SH-SY5Y (cell line): ENCODE measurements at regions not wholly inside any gene's neighbourhood (a gene's known extent, or its start where the extent isn't known, plus 50 kb on each side); places are given as distances from the start of the nearest gene placed in this dataset.
A peak's percentile ranks its signal among the peaks of the same experiment; 100 is the strongest.

Experiments used
- GATA2 ChIP-seq: IDR thresholded peaks from 2 replicates; pipeline ENCODE4 v1.6.1; 2011; ENCODE audit warnings: mild to moderate bottlenecking, low read depth, low read length
- GATA3 ChIP-seq: IDR thresholded peaks from 2 replicates; pipeline ENCODE4 v1.6.1; 2011; ENCODE audit warnings: low read depth, mild to moderate bottlenecking, low read length, moderate library complexity

DNA sequence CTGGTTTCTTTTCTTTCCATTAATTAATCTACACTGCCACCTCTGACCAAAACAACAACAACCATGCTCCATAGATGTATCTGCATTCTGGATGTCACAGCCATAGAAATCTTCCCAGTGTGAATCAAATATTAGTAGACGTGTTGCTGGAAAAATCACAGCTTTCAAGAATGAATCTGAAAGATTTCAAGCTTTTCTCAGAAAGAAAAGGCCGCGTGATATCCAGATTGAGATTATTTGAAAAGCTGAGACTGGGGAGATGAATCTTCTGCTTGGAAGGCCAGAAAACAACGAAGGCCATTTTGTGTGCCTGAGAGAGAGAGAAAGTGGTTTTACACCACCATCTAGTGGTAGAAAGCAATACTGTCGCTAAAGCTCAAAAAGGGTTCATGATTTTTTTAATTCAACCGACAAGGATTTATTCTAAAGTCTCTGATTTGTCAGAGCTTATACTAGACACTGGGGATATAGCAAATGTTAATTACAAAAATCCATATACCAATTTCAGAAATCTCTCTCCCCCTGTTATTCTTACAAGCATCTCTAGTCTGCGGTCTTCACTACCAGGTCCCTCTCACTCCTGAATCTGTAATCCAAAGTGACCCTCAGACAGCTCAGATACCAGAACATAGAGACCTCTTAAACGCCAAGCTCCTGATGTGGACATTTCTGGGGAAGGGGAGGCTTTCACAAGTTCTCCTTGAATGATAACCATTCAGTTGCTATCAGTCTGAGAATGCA lies 87.5 kb upstream of the SGIP1 start:
- TF ChIP-seq GATA3 (no peak), GATA2 (no peak)

DNA sequence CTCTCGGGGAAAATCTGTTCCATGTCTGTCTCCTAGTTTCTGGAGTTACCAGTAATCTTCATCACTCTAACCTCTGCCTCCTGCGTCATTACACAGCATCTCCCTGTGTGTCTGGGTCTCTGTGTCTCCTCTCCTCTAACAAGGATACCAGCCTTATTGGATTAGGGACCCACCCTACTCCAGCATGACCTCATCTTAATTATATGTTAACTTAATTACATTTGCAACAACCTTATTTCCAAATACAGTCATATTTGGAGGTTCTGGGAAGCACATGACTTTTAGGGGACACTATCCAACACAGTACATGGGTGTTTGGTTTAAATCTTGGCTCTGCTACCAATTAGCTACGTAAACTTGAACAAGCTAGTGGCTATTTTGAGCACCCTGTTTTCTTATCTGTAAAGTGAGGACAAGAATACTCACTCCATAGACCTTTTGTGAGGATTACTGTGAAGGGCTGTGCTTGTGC lies 83.9 kb upstream of the SGIP1 start:
- TF ChIP-seq GATA2 (no peak), GATA3 (no peak)

DNA sequence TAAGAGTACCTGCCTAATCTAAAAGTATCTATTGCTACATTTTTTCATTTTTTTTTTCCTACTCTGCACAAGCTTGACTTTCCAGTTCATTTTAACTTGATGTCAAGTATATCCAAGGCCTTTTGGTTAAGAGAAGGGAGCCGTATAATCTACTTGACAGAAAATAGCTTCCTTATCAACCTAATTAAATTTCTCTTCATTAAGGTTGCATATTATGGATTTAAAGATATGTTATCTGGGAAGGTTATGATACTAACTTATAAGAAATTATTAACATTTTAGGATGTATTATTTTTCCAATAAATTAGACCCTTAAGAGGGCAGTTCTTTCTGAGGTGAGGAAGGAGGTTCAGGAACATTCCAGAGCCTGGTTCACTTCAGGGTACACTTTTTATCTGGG lies 83.1 kb upstream of the SGIP1 start:
- TF ChIP-seq GATA2 (no peak), GATA3 (peak; percentile 2; the same call in 1 of the 2 replicates)

DNA sequence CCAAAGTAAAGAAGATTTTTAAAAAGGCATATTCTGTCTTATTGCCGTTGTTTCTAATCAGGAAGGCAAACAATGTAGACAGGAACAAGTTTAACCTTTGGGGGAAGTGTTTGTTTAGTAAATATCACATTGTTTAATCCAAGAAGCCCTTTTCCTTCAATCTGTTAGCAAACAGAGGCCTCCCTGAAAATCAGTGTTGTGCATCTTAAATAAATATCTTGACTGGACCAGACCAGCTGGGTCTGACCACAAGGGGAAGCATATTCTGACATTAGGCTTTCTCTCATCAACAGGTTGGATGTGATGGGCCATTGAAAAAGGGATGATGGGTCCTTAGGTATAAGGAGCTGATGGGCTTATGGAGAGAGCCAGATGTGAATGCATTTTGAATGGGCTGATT lies 81.8 kb upstream of the SGIP1 start:
- no peak for TF ChIP-seq GATA2
- TF ChIP-seq GATA3, result no peak

DNA sequence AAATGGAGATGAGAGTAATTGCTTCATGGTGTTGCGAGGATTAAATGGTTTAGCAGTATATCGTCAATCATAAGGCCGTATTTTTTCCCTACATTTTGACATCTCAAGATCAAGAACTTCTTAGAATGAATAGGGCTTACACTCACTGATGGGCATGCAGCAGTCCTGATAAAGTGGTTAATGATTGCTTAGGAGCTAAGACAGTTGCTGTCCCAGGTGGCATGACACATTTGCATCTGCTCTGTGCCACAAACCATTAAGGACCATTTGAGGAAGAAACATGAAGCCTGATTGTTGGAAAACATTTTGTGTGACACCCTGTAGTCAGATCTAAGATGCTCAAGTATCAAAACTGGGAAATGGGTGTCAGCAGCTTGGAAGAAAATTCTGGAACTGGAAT lies 81.0 kb upstream of the SGIP1 start:
- TF ChIP-seq GATA2 (no peak), GATA3 (no peak)

DNA sequence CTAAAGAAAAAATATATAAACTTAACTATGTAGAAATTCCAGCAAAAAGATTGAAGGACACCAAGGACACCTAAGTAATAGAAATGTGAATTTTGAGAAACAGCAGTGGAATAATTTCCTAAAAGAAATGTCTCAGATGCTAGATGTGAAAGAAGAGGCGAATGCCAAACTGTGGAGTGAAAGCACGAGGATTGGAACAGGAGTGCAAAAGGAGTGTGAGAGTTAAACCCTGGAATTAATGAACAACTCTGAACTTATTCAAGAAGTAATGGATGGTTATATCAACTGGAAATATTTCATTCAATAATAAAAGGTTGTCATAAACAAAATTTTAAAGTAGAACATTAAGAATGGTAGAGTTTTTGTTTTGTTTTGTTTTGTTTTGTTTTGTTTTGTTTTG lies 78.5 kb upstream of the SGIP1 start:
- no peak for TF ChIP-seq GATA2
- no peak for TF ChIP-seq GATA3

DNA sequence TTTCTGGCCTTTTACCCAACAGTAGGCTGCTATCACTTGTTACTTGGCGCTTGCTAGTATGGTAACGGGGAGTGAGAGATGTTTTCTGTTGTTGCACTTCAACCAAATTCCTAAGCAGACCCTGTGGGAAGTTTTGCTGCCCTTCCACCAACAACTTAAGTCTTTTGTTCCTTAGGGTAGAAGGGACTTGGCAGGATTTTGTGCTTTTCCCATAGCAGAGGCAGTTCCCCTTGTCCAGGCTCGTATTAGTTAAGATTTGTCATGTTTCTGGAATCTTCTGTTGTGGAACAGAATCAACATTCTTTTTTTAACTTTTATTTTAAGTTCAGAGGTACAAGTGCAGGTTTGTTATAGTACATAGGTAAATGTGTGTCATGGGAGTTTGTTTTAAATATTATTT lies 73.2 kb upstream of the SGIP1 start:
- TF ChIP-seq GATA2 (no peak), GATA3 (no peak)

DNA sequence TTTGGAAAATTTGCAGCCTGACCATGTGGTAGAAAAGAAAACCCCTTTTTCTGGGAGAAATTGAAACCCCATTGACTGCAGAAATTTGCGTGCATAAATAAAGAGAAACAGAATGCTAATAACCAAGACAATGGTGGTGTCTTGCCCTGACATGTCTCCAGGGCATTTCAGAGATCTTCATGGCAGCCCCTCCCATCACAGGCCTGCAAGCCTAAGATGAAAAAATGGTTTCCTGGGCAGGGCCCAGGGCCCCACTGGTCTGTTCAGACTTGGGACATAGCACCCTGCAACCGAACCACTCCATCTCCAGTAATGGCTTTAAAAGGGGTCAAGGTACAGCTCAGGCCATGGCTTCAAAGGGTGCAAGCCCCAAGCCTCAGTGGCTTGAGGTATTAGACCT lies 71.6 kb upstream of the SGIP1 start:
- no peak for TF ChIP-seq GATA2
- no peak for TF ChIP-seq GATA3

DNA sequence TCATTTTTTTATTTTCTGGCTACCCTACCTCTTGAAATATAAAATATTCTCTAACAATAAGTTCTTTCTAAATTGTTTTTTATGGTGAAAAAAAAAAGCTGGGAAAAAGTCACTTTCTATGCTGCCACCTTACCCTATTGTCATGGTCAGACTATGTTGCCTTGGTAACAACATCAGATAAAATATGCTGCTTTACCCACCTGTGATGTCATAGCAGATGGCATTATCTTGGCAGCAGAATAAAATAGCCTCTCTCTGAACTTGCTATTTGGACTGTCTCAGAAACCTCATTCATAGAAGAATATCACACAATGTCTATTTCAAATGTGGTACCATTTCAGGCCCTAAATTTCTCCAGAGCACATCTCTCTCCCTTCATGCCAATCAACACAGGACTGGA lies 69.6 kb upstream of the SGIP1 start:
- TF ChIP-seq GATA3 (no peak; the same call in 1 of the 2 replicates), GATA2 (no peak; the same call in 1 of the 2 replicates)

DNA sequence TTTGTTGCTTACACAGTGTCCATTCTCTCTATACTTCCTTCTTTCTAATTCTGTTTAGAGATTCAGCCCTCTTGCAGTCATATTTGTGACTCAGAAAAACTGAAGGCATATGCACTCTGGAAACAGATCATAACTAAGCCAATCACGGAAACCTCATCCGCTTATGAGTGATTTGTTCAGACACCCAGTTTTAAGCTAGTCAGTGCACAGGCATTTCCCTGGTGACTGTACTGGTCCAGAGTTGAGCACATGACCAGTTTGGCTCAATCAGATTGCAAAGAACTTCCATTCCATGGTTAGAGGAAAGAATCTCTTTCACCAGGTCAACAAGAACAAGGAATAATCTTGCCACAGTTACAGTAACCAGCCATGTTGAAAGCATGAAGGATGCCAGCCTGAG lies 69.2 kb upstream of the SGIP1 start:
- TF ChIP-seq GATA2 (no peak), GATA3 (no peak)

DNA sequence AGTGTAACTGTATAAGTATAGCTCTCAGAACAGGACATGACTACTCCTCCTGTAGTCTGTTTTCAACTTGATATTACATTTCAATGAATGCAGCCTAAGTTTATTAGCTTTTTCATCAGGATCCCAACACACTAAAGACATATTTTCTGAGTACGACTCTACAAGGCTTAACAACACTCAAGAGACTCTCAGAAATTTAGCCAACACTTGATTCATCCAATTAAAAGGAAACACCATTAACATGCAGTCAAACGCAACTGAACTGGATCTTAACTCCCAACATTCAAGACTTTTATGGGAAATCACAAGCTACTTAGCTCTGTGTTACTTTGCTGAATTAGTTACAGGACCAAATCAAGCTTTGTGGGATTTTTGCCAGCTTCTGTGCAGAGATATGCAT lies 65.2 kb upstream of the SGIP1 start:
- no peak for TF ChIP-seq GATA2
- no peak for TF ChIP-seq GATA3

DNA sequence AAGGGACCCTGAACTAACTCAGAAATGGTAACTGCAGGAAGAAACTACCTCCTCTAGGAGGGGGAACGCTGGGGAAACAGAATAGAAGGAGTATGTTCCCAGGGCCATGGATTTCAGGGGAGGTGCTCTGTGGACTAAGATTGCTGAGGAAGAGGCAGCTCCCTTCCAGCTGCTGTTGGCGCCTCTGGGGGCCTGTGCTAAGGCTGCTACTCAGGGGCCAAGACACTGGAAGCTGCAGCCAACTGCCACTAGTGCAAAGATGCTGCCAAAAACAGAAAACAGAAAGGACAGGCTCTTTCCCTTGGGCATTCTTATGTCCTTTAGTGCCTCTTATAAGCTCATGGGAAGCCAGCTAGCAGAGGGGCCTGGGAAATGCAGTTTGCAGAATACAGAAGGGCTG lies 58.0 kb upstream of the SGIP1 start:
- TF ChIP-seq GATA2, result no peak

DNA sequence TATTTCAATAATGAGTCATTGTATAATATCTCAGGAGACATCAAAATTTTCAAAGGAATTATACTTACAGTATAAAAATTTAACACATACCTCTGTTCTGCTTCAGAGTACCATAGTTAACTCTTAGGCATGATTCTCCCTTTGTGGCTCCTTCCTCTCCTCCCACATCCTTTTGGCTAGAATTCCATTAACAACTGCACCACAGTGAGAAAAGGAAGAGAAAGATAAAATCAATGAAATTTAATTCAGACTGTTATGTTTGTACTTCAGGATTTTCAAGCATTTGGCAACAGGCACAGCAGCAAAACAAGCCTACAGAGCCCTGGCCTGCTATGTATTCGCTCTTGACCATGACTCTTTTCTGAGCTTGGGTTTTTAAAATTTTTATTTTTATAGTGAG lies 57.2 kb upstream of the SGIP1 start:
- no peak for TF ChIP-seq GATA3
- TF ChIP-seq GATA2, result no peak

DNA sequence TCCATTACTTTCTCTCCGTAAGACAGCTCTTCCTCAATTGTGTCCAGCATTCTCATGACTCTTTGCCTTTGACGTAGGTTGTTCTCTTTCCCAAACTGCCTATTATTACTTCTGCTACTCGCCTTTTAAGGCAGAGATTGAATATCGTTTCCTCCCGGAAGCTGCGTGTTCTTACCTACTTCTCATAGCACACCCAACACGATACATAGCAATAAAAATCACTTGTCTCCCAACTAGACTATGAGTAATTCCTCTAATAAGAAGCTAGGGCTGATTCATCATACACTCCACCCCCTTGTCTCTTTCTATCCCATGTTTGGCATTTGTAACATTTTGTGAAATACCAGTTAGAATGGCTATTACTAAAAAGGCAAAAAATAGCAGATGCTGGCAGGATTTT lies 55.8 kb upstream of the SGIP1 start:
- TF ChIP-seq GATA3 (no peak), GATA2 (no peak)

DNA sequence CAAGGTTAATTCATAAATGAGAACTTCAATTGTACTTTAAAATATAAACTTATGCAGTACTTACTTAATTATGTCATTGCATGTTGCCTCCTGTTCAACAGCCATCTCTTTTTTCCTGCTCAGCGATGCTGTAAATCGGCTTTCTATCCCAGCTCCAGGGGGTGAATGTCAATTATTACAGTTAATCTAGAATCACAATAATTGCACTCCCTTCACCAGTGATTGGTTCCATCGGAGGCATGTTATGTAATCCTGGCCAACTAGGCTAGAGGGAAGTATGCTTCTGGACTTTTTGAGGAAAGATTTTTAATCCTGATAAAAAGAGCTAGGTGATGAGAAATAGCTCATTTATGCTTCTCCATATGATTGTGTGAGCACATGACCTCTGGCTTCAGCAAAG lies 53.8 kb upstream of the SGIP1 start:
- TF ChIP-seq GATA3, result no peak
- no peak for TF ChIP-seq GATA2
